ENCODE measurements at regions not wholly inside any gene's neighbourhood (a gene's known extent, or its start where the extent isn't known, plus 50 kb on each side); places are given as distances from the start of the nearest gene placed in this dataset.
A peak's percentile ranks its signal among the peaks of the same experiment; 100 is the strongest.

- Histone ChIP-seq H3K36me3 (ENCODE audit: control insufficient read depth, insufficient read depth, low read length) (no peaks in the 10 kb centered on the region), H2AFZ (ENCODE audit: low read length) (no peak overlapping the region), H3K4me2 (ENCODE audit: extremely low read depth, insufficient read depth, low read length) (no peak overlapping the region), H3K9me3 (ENCODE audit: control insufficient read depth, insufficient read depth, low read depth, low read length) (no peaks in the 10 kb centered on the region), H3K4me3 (replicated peaks in 1 of 4; ENCODE audit: control extremely low read depth in 1 of 4, insufficient read depth in 1 of 4, low read depth in 3 of 4, low read length in 4 of 4) (no peak overlapping the region), H3K4me1 (ENCODE audit: control insufficient read depth, extremely low read depth, insufficient read depth, low read length) (no peaks in the 10 kb centered on the region), H4K20me1 (ENCODE audit: control insufficient read depth, extremely low read depth, insufficient read depth, low read length) (no peaks in the 10 kb centered on the region), H3K27me3 (ENCODE audit: control insufficient read depth, insufficient read depth, low read length) (no peaks in the 10 kb centered on the region), H3K9ac (ENCODE audit: insufficient read depth, low read length) (no peak overlapping the region), H3K79me2 (ENCODE audit: control insufficient read depth, insufficient read depth, low read length) (no peaks in the 10 kb centered on the region), H3K27ac (ENCODE audit: insufficient read depth, low read length) (no peak overlapping the region)
- TF ChIP-seq EZH2 (IDR thresholded peaks at IDR 0.05; ENCODE audit: low read length, missing control alignments) (no peak), CTCF (conservative IDR thresholded peaks at IDR 0.05 in 1 of 2, IDR thresholded peaks at IDR 0.05 in 1 of 2; ENCODE audit: low read depth in 1 of 2, low read length in 2 of 2) (no peak)
- DNase-seq (ENCODE audit: low read depth in 2 of 2), result no peak
These were observed 57.4 kb upstream of the CDH12 start for GRCh38 chr5:22910523-22910922.

- Histone ChIP-seq H3K27me3 (ENCODE audit: control insufficient read depth, insufficient read depth, low read length) (no peaks in the 10 kb centered on the region), H3K9ac (ENCODE audit: insufficient read depth, low read length) (no peak overlapping the region), H3K4me2 (ENCODE audit: extremely low read depth, insufficient read depth, low read length) (no peak overlapping the region), H3K9me3 (ENCODE audit: control insufficient read depth, insufficient read depth, low read depth, low read length) (no peaks in the 10 kb centered on the region), H3K79me2 (ENCODE audit: control insufficient read depth, insufficient read depth, low read length) (no peaks in the 10 kb centered on the region), H4K20me1 (ENCODE audit: control insufficient read depth, extremely low read depth, insufficient read depth, low read length) (no peaks in the 10 kb centered on the region), H2AFZ (ENCODE audit: low read length) (no peak overlapping the region), H3K4me3 (replicated peaks in 1 of 4; ENCODE audit: control extremely low read depth in 1 of 4, insufficient read depth in 1 of 4, low read depth in 3 of 4, low read length in 4 of 4) (no peak overlapping the region), H3K4me1 (ENCODE audit: control insufficient read depth, extremely low read depth, insufficient read depth, low read length) (no peaks in the 10 kb centered on the region), H3K27ac (ENCODE audit: insufficient read depth, low read length) (no peak overlapping the region), H3K36me3 (ENCODE audit: control insufficient read depth, insufficient read depth, low read length) (no peaks in the 10 kb centered on the region)
- DNase-seq (ENCODE audit: low read depth in 2 of 2), result peak in 1 of 2 donors; percentile 42
- TF ChIP-seq CTCF (conservative IDR thresholded peaks at IDR 0.05 in 1 of 2, IDR thresholded peaks at IDR 0.05 in 1 of 2; ENCODE audit: low read depth in 1 of 2, low read length in 2 of 2) (no peak), EZH2 (IDR thresholded peaks at IDR 0.05; ENCODE audit: low read length, missing control alignments) (no peak)
These were observed 55.4 kb upstream of the CDH12 start for GRCh38 chr5:22908586-22908985.

- H3K27me3 ChIP-seq (ENCODE audit: control insufficient read depth, insufficient read depth, low read length), result no peaks in the 10 kb centered on the region
- no peak overlapping the region for H3K4me2 ChIP-seq (ENCODE audit: extremely low read depth, insufficient read depth, low read length)
- TF ChIP-seq EZH2 (IDR thresholded peaks at IDR 0.05; ENCODE audit: low read length, missing control alignments), result no peak
- TF ChIP-seq CTCF (conservative IDR thresholded peaks at IDR 0.05 in 1 of 2, IDR thresholded peaks at IDR 0.05 in 1 of 2; ENCODE audit: low read depth in 1 of 2, low read length in 2 of 2), result no peak
- no peaks in the 10 kb centered on the region for H3K36me3 ChIP-seq (ENCODE audit: control insufficient read depth, insufficient read depth, low read length)
- DNase-seq (ENCODE audit: low read depth in 2 of 2), result peak in 1 of 2 donors; percentile 87
- no peaks in the 10 kb centered on the region for H4K20me1 ChIP-seq (ENCODE audit: control insufficient read depth, extremely low read depth, insufficient read depth, low read length)
- no peaks in the 10 kb centered on the region for H3K4me1 ChIP-seq (ENCODE audit: control insufficient read depth, extremely low read depth, insufficient read depth, low read length)
- no peaks in the 10 kb centered on the region for H3K79me2 ChIP-seq (ENCODE audit: control insufficient read depth, insufficient read depth, low read length)
- H3K9me3 ChIP-seq (ENCODE audit: control insufficient read depth, insufficient read depth, low read depth, low read length), result no peaks in the 10 kb centered on the region
- no peak overlapping the region for H2AFZ ChIP-seq (ENCODE audit: low read length)
- no peak overlapping the region for H3K9ac ChIP-seq (ENCODE audit: insufficient read depth, low read length)
- no peak overlapping the region for H3K27ac ChIP-seq (ENCODE audit: insufficient read depth, low read length)
- H3K4me3 ChIP-seq (replicated peaks in 1 of 4; ENCODE audit: control extremely low read depth in 1 of 4, insufficient read depth in 1 of 4, low read depth in 3 of 4, low read length in 4 of 4), result no peak overlapping the region
These were observed 55.0 kb upstream of the CDH12 start for GRCh38 chr5:22908129-22908528.

All from fibroblast of lung (primary cell).